ENCODE measurements at regions not wholly inside any gene's neighbourhood (a gene's known extent, or its start where the extent isn't known, plus 50 kb on each side); places are given as distances from the start of the nearest gene placed in this dataset.

GRCh38 chr5:118121258-118121657 is 867.1 kb downstream of the DTWD2 start:
- TF ChIP-seq CTCF (IDR thresholded peaks at IDR 0.05) (no peak), RAD21 (conservative IDR thresholded peaks at IDR 0.05 in 1 of 2, IDR thresholded peaks at IDR 0.05 in 1 of 2) (no peak), SREBF2 (IDR thresholded peaks at IDR 0.05) (no peak), ZNF302 (CRISPR knock-in tag; IDR thresholded peaks at IDR 0.05) (no peak), MAZ (IDR thresholded peaks at IDR 0.05; ENCODE audit: borderline replicate concordance, low read depth, low read length) (no peak), PBX3 (IDR thresholded peaks at IDR 0.05) (no peak), PHF8 (IDR thresholded peaks at IDR 0.05; ENCODE audit: borderline replicate concordance, low read depth) (no peak), MAX (IDR thresholded peaks at IDR 0.05) (no peak), CEBPB (IDR thresholded peaks at IDR 0.05) (no peak), TP53 (CRISPR knock-in tag; IDR thresholded peaks at IDR 0.05) (no peak), REST (IDR thresholded peaks at IDR 0.05) (no peak), HOXB5 (CRISPR knock-in tag; IDR thresholded peaks at IDR 0.05) (no peak), MAFK (IDR thresholded peaks at IDR 0.05; ENCODE audit: partially characterized antibody) (no peak)
